ENCODE measurements at regions not wholly inside any gene's neighbourhood (a gene's known extent, or its start where the extent isn't known, plus 50 kb on each side); places are given as distances from the start of the nearest gene placed in this dataset.

GRCh38 chr17:17417718-17418181, 59.0 kb upstream of the MED9 start (continued):
- TF ChIP-seq ZNF407 (IDR thresholded peaks at IDR 0.05; ENCODE audit: low read depth) (no peak), ZNF3 (CRISPR knock-in tag; IDR thresholded peaks at IDR 0.05) (no peak), HNRNPUL1 (IDR thresholded peaks at IDR 0.05; ENCODE audit: low read length) (no peak), SIN3B (IDR thresholded peaks at IDR 0.05; ENCODE audit: low read depth) (no peak), ZNF717 (CRISPR knock-in tag; IDR thresholded peaks at IDR 0.05) (no peak), NFE2L1 (tag; IDR thresholded peaks at IDR 0.05; ENCODE audit: borderline replicate concordance, low read depth) (peak; percentile 58), CC2D1A (IDR thresholded peaks at IDR 0.05) (no peak), ARNT (IDR thresholded peaks at IDR 0.05) (no peak), CTCF (IDR thresholded peaks at IDR 0.05 in 2 of 3, conservative IDR thresholded peaks at IDR 0.05 in 1 of 3; ENCODE audit: insufficient read depth in 2 of 3, low read depth in 1 of 3, low read length in 3 of 3) (no peak), HDGF (IDR thresholded peaks at IDR 0.05) (no peak), ATF7 (IDR thresholded peaks at IDR 0.05) (no peak), ESRRB (CRISPR knock-in tag; IDR thresholded peaks at IDR 0.05; ENCODE audit: borderline replicate concordance) (no peak), TEAD1 (CRISPR knock-in tag; IDR thresholded peaks at IDR 0.05) (peak in 1 of 2 experiments; percentile 97; a peak in 2 of 4 replicates), ZFX (CRISPR knock-in tag; IDR thresholded peaks at IDR 0.05) (no peak)
- TF ChIP-seq, protein P1, sequence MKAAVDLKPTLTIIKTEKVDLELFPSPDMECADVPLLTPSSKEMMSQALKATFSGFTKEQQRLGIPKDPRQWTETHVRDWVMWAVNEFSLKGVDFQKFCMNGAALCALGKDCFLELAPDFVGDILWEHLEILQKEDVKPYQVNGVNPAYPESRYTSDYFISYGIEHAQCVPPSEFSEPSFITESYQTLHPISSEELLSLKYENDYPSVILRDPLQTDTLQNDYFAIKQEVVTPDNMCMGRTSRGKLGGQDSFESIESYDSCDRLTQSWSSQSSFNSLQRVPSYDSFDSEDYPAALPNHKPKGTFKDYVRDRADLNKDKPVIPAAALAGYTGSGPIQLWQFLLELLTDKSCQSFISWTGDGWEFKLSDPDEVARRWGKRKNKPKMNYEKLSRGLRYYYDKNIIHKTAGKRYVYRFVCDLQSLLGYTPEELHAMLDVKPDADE (conservative IDR thresholded peaks at IDR 0.05; ENCODE audit: control insufficient read depth, low read depth, low read length), result no peak
- TF ChIP-seq, protein P2, sequence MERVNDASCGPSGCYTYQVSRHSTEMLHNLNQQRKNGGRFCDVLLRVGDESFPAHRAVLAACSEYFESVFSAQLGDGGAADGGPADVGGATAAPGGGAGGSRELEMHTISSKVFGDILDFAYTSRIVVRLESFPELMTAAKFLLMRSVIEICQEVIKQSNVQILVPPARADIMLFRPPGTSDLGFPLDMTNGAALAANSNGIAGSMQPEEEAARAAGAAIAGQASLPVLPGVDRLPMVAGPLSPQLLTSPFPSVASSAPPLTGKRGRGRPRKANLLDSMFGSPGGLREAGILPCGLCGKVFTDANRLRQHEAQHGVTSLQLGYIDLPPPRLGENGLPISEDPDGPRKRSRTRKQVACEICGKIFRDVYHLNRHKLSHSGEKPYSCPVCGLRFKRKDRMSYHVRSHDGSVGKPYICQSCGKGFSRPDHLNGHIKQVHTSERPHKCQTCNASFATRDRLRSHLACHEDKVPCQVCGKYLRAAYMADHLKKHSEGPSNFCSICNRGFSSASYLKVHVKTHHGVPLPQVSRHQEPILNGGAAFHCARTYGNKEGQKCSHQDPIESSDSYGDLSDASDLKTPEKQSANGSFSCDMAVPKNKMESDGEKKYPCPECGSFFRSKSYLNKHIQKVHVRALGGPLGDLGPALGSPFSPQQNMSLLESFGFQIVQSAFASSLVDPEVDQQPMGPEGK (CRISPR knock-in tag; IDR thresholded peaks at IDR 0.05; ENCODE audit: borderline replicate concordance), result 0 out of 2 replicates have a peak, but pooled peaks have one; percentile 80
